HEK293 (cell line): ENCODE measurements at regions not wholly inside any gene's neighbourhood (a gene's known extent, or its start where the extent isn't known, plus 50 kb on each side); places are given as distances from the start of the nearest gene placed in this dataset.

Experiments used
- CTCF ChIA-PET: fragments of 350-600 bp; formaldehyde crosslinking; extraction: SDS; loops from one replicate; lab custom pipeline; 2021; ENCODE audit warnings: antibody characterized with exemption; lab: Yijun Ruan, JAX
- POLR2A ChIA-PET: fragments of 300-600 bp; formaldehyde crosslinking; extraction: SDS; loops from one replicate; lab custom pipeline; 2020; ENCODE audit warnings: antibody characterized with exemption, inconsistent platforms; lab: Yijun Ruan, JAX
- H3K27ac ChIP-seq: fragments of 200-500 bp; sonication (Bioruptor generic); 2 replicates; pipeline ENCODE4 v1.5.1; 2014; ENCODE audit warnings: low read depth, low read length, control low read depth, inconsistent platforms; ENCODE audit errors: extremely low read depth
- H3K36me3 ChIP-seq, 2 experiments: fragments of 200-500 bp in 1 of 2; sonication (Bioruptor generic) in 1 of 2; 1 replicate in 1 of 2; 2 replicates in 1 of 2; pipeline ENCODE4 v1.5.1; 2014 to 2017; ENCODE audit warnings: inconsistent platforms in 2 of 2, low read length in 2 of 2; ENCODE audit not compliant: control insufficient read depth in 2 of 2, insufficient read depth in 1 of 2
- H3K4me1 ChIP-seq: fragments of 200-500 bp; sonication (Bioruptor generic); 2 replicates; pipeline ENCODE4 v1.5.1; 2014; ENCODE audit warnings: mild to moderate bottlenecking, low read length, inconsistent platforms; ENCODE audit not compliant: control insufficient read depth, insufficient read depth
- H3K4me3 ChIP-seq: 2 replicates; pipeline ENCODE4 v1.5.1; 2011; ENCODE audit warnings: low read depth, mild to moderate bottlenecking, control low read depth, low read length, moderate library complexity
- H3K9me3 ChIP-seq: fragments of 200-500 bp; sonication (Bioruptor generic); 2 replicates; pipeline ENCODE4 v1.5.1; 2014; ENCODE audit warnings: low read depth, low read length, inconsistent platforms; ENCODE audit not compliant: control insufficient read depth, insufficient read depth
- ELK4 ChIP-seq: IDR thresholded peaks from 2 replicates; pipeline ENCODE4 v1.6.1; 2011; ENCODE audit warnings: mild to moderate bottlenecking, low read depth, low read length, borderline replicate concordance
- FEZF1 ChIP-seq: fragments of 450-650 bp; formaldehyde crosslinking; IDR thresholded peaks from 2 replicates; pipeline ENCODE4 v1.5.1; 2016; ENCODE audit warnings: missing biosample characterization, missing genetic modification characterization
- SETDB1 ChIP-seq: IDR thresholded peaks from one replicate; pipeline ENCODE4 v1.6.1; 2017; ENCODE audit warnings: mild to moderate bottlenecking, low read length, moderate library complexity, mixed read lengths; ENCODE audit not compliant: insufficient read length
- YY1 ChIP-seq: fragments of 450-650 bp; formaldehyde crosslinking; IDR thresholded peaks from 2 replicates; pipeline ENCODE4 v1.5.1; 2018; ENCODE audit warnings: missing biosample characterization, missing genetic modification characterization
- ZBTB7A ChIP-seq: fragments of 450-650 bp; formaldehyde crosslinking; IDR thresholded peaks from 2 replicates; pipeline ENCODE4 v1.5.1; 2016; ENCODE audit warnings: low read depth, missing biosample characterization, missing genetic modification characterization
- ZNF140 ChIP-seq: fragments of 450-650 bp; formaldehyde crosslinking; IDR thresholded peaks from 2 replicates; pipeline ENCODE4 v1.5.1; 2016; ENCODE audit warnings: missing biosample characterization, missing genetic modification characterization
- ZNF174 ChIP-seq: fragments of 450-650 bp; formaldehyde crosslinking; IDR thresholded peaks from 2 replicates; pipeline ENCODE4 v1.5.0; 2017; ENCODE audit warnings: missing biosample characterization, mild to moderate bottlenecking, missing genetic modification characterization
- ZNF18 ChIP-seq: fragments of 450-650 bp; formaldehyde crosslinking; IDR thresholded peaks from 2 replicates; pipeline ENCODE4 v1.5.1; 2016; ENCODE audit warnings: missing biosample characterization, missing genetic modification characterization
- ZNF221 ChIP-seq: fragments of 450-650 bp; formaldehyde crosslinking; IDR thresholded peaks from 2 replicates; pipeline ENCODE4 v1.5.1; 2017; ENCODE audit warnings: missing biosample characterization, missing genetic modification characterization, borderline replicate concordance
- ZNF24 ChIP-seq: fragments of 450-650 bp; formaldehyde crosslinking; IDR thresholded peaks from 2 replicates; pipeline ENCODE4 v1.5.1; 2016; ENCODE audit warnings: missing biosample characterization, missing genetic modification characterization
- ZNF335 ChIP-seq: fragments of 450-650 bp; formaldehyde crosslinking; conservative IDR thresholded peaks from 2 replicates; pipeline ENCODE4 v1.5.1; 2016; ENCODE audit warnings: missing biosample characterization, missing genetic modification characterization
- ZNF510 ChIP-seq: fragments of 450-650 bp; formaldehyde crosslinking; IDR thresholded peaks from 2 replicates; pipeline ENCODE4 v1.5.1; 2018; ENCODE audit warnings: mild to moderate bottlenecking, missing genetic modification characterization, missing biosample characterization; ENCODE audit not compliant: insufficient replicate concordance
- ZNF518A ChIP-seq: fragments of 450-650 bp; formaldehyde crosslinking; conservative IDR thresholded peaks from 2 replicates; pipeline ENCODE4 v1.5.1; 2016; ENCODE audit warnings: low read depth, missing biosample characterization, missing genetic modification characterization
- ZNF561 ChIP-seq: fragments of 450-650 bp; IDR thresholded peaks from 2 replicates; pipeline ENCODE4 v1.5.1; 2018; ENCODE audit warnings: missing biosample characterization, missing genetic modification characterization, borderline replicate concordance
- ZNF571 ChIP-seq: fragments of 450-650 bp; formaldehyde crosslinking; IDR thresholded peaks from 2 replicates; pipeline ENCODE4 v1.5.0; 2017; ENCODE audit warnings: missing biosample characterization, missing genetic modification characterization
- ZNF600 ChIP-seq: fragments of 450-650 bp; formaldehyde crosslinking; IDR thresholded peaks from 2 replicates; pipeline ENCODE4 v1.5.1; 2016; ENCODE audit warnings: missing biosample characterization, missing genetic modification characterization
- ZNF610 ChIP-seq: fragments of 450-650 bp; formaldehyde crosslinking; IDR thresholded peaks from 2 replicates; pipeline ENCODE4 v1.5.1; 2016; ENCODE audit warnings: missing biosample characterization, missing genetic modification characterization, borderline replicate concordance
- ZNF624 ChIP-seq: fragments of 450-650 bp; formaldehyde crosslinking; IDR thresholded peaks from 2 replicates; pipeline ENCODE4 v1.5.1; 2017; ENCODE audit warnings: missing biosample characterization, missing genetic modification characterization
- ZSCAN16 ChIP-seq: fragments of 450-650 bp; formaldehyde crosslinking; IDR thresholded peaks from 2 replicates; pipeline ENCODE4 v1.5.1; 2016; ENCODE audit warnings: missing biosample characterization, missing genetic modification characterization
- ZSCAN30 ChIP-seq: fragments of 450-650 bp; IDR thresholded peaks from 2 replicates; pipeline ENCODE4 v1.5.1; 2018; ENCODE audit warnings: missing biosample characterization, mild to moderate bottlenecking, missing genetic modification characterization, moderate library complexity
- TF ChIP-seq, protein P1 (sequence below): fragments of 450-650 bp; formaldehyde crosslinking; IDR thresholded peaks from 2 replicates; pipeline ENCODE4 v1.5.1; 2016; ENCODE audit warnings: missing biosample characterization, missing genetic modification characterization
- TF ChIP-seq, protein P2 (sequence below): fragments of 450-650 bp; formaldehyde crosslinking; IDR thresholded peaks from 2 replicates; pipeline ENCODE4 v1.5.1; 2017; ENCODE audit warnings: missing biosample characterization, missing genetic modification characterization

- no peaks in the 10 kb centered on the region for H3K4me1 ChIP-seq
- no peaks in the 10 kb centered on the region for H3K36me3 ChIP-seq
- no peak overlapping the region for H3K4me3 ChIP-seq
- TF ChIP-seq ZSCAN30 (no peak), ZNF221 (tag by site-specific recombination) (no peak), ZNF140 (tag by site-specific recombination) (no peak), ZNF600 (no peak), ZNF510 (tag by site-specific recombination) (no peak), ZNF174 (tag by site-specific recombination) (no peak), ZNF561 (no peak), ZNF610 (tag by site-specific recombination) (no peak), FEZF1 (tag by site-specific recombination) (no peak), ZNF335 (tag by site-specific recombination) (no peak), ZSCAN16 (tag by site-specific recombination) (no peak), SETDB1 (no peak), ZBTB7A (tag by site-specific recombination) (no peak), ZNF624 (tag by site-specific recombination) (no peak)
- TF ChIP-seq, all 188 proteins: peak for 0
- ChIA-PET CTCF (interaction anchor here (0.7 kb wide), 1 partner anchor 189 kb away, joined by 3 read pairs; no protein-coding TSS in a partner anchor), POLR2A (interaction anchor here (0.7 kb wide), 2 partner anchors 179 to 340 kb away, joined by 7 to 9 read pairs; no protein-coding TSS in a partner anchor)
- no peaks in the 10 kb centered on the region for H3K9me3 ChIP-seq
- H3K27ac ChIP-seq, result no peak overlapping the region
Observed at GRCh38 chr11:121795174-121795573, 320.8 kb downstream of the BLID start.

- H3K9me3 ChIP-seq, result no peaks in the 10 kb centered on the region
- no peaks in the 10 kb centered on the region for H3K4me1 ChIP-seq
- no peak overlapping the region for H3K4me3 ChIP-seq
- no peak overlapping the region for H3K27ac ChIP-seq
- CTCF ChIA-PET, result no interaction called here
- TF ChIP-seq, protein P1, sequence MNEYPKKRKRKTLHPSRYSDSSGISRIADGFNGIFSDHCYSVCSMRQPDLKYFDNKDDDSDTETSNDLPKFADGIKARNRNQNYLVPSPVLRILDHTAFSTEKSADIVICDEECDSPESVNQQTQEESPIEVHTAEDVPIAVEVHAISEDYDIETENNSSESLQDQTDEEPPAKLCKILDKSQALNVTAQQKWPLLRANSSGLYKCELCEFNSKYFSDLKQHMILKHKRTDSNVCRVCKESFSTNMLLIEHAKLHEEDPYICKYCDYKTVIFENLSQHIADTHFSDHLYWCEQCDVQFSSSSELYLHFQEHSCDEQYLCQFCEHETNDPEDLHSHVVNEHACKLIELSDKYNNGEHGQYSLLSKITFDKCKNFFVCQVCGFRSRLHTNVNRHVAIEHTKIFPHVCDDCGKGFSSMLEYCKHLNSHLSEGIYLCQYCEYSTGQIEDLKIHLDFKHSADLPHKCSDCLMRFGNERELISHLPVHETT, result no peak
- TF ChIP-seq, protein P2, sequence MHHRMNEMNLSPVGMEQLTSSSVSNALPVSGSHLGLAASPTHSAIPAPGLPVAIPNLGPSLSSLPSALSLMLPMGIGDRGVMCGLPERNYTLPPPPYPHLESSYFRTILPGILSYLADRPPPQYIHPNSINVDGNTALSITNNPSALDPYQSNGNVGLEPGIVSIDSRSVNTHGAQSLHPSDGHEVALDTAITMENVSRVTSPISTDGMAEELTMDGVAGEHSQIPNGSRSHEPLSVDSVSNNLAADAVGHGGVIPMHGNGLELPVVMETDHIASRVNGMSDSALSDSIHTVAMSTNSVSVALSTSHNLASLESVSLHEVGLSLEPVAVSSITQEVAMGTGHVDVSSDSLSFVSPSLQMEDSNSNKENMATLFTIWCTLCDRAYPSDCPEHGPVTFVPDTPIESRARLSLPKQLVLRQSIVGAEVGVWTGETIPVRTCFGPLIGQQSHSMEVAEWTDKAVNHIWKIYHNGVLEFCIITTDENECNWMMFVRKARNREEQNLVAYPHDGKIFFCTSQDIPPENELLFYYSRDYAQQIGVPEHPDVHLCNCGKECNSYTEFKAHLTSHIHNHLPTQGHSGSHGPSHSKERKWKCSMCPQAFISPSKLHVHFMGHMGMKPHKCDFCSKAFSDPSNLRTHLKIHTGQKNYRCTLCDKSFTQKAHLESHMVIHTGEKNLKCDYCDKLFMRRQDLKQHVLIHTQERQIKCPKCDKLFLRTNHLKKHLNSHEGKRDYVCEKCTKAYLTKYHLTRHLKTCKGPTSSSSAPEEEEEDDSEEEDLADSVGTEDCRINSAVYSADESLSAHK, result no peak
- TF ChIP-seq ZSCAN16 (tag by site-specific recombination) (no peak), ZNF518A (tag by site-specific recombination) (no peak), ZNF510 (tag by site-specific recombination) (no peak), YY1 (tag by site-specific recombination) (no peak), ZNF18 (tag by site-specific recombination) (no peak), ZNF571 (tag by site-specific recombination) (no peak), ELK4 (no peak), ZNF24 (no peak)
- POLR2A ChIA-PET, result no interaction called here
- H3K36me3 ChIP-seq, result no peaks in the 10 kb centered on the region
Observed at GRCh38 chr11:121794671-121795141, 321.3 kb downstream of the BLID start.
